ENCODE measurements at regions not wholly inside any gene's neighbourhood (a gene's known extent, or its start where the extent isn't known, plus 50 kb on each side); places are given as distances from the start of the nearest gene placed in this dataset.
A peak's percentile ranks its signal among the peaks of the same experiment; 100 is the strongest.

DNA sequence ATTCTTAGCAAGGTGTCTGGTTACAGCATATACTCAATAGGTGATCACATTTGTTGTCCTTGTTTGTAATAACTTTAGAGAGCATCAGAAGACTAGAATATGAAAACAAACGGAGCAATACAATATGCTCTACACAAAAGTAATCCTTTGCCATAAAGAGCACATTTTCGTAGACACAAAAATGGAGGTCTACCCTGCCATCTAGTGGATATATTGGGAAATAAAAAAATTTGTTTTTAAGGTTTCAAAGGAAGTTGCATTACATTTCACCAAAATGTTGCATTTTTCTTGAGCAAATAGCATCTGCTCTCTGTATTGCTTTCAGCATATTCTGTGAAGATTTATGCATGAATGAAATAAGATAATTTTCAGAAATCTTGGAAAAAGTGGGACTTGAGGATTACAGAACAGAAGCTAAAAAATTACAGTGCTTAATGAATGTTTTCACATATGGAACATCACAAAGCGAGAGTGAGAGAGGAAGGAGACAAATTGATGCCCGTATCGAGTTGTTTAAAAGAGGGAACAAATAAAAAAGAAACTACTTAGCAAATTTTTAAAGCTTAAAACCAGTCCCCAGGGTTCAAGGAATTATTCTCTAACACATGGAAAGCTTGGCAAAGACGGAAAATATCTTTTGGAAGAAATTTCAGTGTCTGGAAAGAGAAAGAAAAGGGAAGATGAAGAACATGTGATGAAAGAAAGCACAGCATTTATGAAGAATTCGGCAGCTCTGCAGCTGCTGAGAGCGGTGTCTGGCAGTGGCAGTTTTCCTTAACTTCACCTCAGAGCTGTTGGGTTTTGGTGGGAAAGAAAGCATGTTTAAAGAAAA is 390.1 kb downstream of the ANKRD50 start:
- Histone ChIP-seq H3K4me3 (peak overlapping the region in 1 of 7 experiments; percentile 2), H3K27ac (peak overlapping the region in 1 of 21 experiments; percentile 6)

DNA sequence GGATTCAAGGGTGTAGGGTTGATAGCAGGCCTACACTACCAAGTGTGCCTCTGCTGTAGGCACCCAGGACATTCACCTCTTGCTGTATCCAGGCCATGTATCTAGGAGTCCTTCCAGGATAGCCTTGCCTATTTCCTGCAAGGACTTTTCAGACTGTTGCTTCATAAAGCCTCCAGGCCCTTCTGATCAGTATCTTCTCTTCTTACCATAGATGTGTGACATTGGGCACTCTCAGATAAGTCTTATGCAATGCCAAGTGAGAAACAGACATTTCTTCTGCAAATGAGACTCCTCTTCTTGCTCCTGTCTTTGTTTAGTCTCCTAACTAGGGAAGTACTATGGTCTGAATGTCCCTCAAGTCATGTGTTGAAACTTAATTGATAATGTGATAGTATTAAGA is 386.8 kb downstream of the ANKRD50 start:
- Histone ChIP-seq H3K27ac (no peak overlapping the region), H3K4me3 (no peak overlapping the region)

DNA sequence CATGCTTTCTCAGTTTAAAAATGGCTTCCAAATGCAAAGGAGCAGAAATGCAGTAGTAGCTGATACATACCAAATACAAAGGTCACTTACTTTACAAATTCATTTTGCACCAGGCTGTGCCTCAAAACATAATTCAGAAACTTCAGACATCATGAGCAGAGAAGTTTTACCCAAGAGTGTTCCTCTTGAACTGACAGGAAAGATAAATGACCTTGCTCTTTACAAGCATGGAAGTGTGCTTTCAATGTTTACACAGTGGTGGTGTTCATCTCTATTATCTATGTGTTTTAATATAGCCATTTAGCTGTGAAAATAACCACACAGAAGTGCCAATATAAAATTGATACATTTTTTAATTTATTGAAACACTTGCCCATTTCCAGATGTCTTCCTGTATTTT is 383.4 kb downstream of the ANKRD50 start:
- H3K27ac ChIP-seq = no peak overlapping the region
- H3K4me3 ChIP-seq = no peak overlapping the region

GRCh38 chr4:124330045-124330444 is 382.5 kb downstream of the ANKRD50 start:
- Histone ChIP-seq H3K27ac (no peak overlapping the region), H3K4me3 (no peak overlapping the region)

- Histone ChIP-seq H3K4me3 (no peak overlapping the region), H3K27ac (no peak overlapping the region)
Measured at GRCh38 chr4:124331781-124332180, 380.8 kb downstream of the ANKRD50 start.

DNA sequence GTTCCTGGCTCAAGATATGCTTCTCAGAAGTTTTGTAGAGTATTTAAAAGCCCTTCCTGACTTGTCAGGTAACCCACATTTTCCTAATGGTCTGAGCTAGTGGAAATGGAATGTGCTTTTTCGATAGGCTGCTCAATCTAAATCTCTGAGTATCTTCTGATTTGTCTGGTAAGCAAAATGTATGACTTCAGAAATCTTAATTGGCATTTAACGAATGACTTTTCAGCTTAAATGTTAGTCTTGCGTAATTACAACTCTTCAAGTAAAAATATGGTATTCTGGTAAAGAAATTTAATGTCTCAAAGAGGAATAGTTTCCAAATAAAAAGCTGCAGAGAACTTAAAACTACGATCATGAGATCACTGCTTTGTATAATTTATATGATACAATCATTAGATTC is 379.1 kb downstream of the ANKRD50 start:
- Histone ChIP-seq H3K27ac (no peak overlapping the region), H3K4me3 (no peak overlapping the region)

DNA sequence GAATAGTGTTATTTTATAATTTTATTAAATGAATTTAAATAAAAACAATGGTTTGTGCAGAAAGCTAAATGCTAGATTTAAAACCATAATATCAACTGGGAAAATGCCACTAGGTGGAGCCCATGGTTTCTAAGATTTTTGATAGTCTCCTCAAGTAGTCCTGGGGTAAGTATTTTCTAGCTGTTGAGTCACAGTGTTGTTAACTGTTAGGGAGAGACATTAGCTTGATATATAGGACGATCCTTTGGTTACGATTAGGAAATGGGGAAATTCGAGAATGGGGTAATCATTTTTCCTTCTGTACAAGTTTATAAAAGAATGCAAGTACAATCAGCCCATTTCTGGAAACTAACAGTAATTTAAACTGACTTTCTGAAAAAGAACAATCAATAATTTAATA is 378.4 kb downstream of the ANKRD50 start:
- H3K4me3 ChIP-seq = no peak overlapping the region

DNA sequence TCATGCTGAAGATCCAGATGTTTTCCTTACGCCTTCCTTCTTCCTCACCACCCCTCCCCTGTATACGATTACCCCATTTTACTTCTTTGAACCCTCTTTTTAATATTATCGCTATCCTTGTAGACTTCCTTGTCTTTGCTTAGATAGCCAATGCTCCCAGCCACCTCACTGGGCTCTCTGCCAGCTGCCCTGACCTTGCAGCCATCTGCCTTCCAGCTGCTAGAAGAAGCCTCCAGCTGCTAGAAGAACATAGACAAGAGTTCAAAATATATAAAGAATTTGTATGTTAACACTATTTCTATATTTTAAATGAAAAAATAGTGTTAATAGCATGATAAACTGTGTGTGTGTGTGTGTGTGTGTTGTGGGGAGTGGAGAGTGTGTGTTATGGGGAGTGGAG is 374.7 kb downstream of the ANKRD50 start:
- Histone ChIP-seq H3K27ac (no peak overlapping the region), H3K4me3 (no peak overlapping the region)

More for the DNA sequence above, 378.4 kb downstream of the ANKRD50 start:
- H3K27ac ChIP-seq = no peak overlapping the region

- H3K27ac ChIP-seq = peak overlapping the region in 2 of 21 experiments; percentile 45 to 54
- no peak overlapping the region for H3K4me3 ChIP-seq
Measured at GRCh38 chr4:124343661-124344171, 368.8 kb downstream of the ANKRD50 start.

DNA sequence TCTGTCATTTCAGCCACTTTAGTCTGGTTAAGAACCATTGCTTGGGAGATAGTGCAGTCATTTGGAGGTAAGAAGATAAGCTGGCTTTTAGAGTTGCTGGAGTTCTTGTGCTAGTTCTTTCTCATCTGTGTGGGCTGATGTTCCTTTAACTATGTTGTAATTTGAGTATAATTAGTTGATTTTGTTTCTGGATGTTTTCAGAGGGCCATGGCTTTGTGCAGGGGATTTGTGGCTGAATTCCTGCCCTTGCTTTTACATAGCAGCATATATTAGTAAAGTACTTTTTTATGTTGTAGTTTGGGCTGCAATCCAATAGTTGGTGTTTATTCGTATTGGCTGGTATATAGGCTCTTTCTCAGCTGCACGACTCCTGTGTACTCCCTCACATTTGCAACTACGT is 339.6 kb downstream of the ANKRD50 start:
- Histone ChIP-seq H3K4me3 (no peak overlapping the region), H3K27ac (no peak overlapping the region)

DNA sequence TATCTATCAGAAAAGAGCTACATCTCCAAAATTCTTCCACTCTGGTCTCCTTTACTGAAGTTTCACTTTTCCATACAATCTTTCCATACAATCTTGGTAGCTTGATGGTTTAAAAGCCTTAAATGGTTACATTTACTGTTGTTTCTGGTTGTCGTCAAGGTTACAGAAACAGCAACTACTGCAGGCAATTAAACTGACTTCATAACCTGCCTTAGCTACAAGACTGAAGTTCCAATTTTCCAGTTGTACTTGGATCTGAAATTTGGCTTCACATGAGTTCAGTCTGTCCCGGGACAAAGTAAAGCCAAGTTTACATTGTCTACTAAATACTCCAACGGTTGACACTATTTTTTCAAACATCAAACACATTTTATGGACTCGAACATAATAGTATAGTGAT is 326.4 kb downstream of the ANKRD50 start:
- no peak overlapping the region for H3K27ac ChIP-seq
- H3K4me3 ChIP-seq = no peak overlapping the region

DNA sequence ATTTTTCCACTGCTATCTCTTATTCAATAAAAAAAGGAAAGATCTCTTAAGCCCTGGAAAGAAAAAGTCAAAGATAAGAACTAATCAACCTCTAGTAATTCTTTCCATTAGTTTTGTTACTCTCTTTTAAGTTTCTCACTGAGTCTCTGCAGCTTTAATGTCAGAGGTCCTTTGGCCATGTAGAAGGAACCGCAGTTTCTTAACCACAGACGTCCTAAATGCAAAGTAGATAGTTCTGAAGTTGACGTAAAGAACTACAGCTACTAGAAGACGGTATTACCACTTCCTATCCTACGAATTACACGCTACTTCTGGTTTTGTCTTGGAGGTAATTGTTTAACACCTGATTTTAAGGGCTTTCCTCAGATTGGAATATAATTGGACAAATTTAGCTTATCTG is 325.9 kb downstream of the ANKRD50 start:
- no peak overlapping the region for H3K27ac ChIP-seq
- H3K4me3 ChIP-seq = no peak overlapping the region

GRCh38 chr4:124389591-124389990 is 322.9 kb downstream of the ANKRD50 start:
- no peak overlapping the region for H3K4me3 ChIP-seq
- H3K27ac ChIP-seq = no peak overlapping the region

DNA sequence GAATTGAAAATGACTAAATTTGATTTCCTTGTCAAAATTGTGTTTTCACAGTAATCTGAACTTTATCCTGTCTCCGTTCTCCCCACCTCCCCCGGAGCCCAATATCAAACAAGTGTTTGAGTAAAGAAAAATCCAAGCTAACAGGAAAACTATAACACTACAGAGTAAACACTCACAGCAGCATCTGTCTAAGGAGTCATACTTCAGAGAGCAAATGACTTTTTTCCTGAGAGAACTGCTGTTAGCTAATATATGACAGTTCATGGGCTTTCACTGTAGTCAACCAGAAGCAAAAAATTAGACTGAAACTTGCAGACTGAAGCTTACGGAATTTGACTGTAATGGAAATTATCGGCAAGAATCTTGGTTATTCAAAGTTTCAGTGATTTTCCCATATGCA is 321.7 kb downstream of the ANKRD50 start:
- Histone ChIP-seq H3K4me3 (no peak overlapping the region), H3K27ac (no peak overlapping the region)

- Histone ChIP-seq H3K4me3 (no peak overlapping the region), H3K27ac (no peak overlapping the region)
Measured at GRCh38 chr4:124396333-124396732, 316.2 kb downstream of the ANKRD50 start.

GRCh38 chr4:124401606-124402005 is 310.9 kb downstream of the ANKRD50 start:
- Histone ChIP-seq H3K4me3 (no peak overlapping the region), H3K27ac (no peak overlapping the region)

DNA sequence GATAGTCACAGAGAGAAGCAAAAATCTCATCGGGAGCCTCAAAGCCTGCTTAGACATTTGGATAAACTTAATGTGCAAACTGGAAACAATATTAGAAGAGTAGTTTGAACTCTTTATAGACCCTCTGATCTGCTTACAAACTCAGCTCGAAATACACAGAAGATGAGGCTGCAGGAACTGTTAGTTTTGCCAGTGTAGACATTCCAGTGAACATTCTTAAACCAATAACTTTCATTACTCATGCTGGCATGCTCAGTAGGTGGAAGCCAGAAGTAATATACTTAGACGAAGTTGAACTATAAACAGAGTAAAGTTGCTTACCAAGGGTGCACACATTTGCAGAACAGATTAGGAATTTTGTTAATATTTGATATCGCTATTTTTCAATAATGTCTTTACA is 303.5 kb downstream of the ANKRD50 start:
- no peak overlapping the region for H3K27ac ChIP-seq
- H3K4me3 ChIP-seq = no peak overlapping the region

DNA sequence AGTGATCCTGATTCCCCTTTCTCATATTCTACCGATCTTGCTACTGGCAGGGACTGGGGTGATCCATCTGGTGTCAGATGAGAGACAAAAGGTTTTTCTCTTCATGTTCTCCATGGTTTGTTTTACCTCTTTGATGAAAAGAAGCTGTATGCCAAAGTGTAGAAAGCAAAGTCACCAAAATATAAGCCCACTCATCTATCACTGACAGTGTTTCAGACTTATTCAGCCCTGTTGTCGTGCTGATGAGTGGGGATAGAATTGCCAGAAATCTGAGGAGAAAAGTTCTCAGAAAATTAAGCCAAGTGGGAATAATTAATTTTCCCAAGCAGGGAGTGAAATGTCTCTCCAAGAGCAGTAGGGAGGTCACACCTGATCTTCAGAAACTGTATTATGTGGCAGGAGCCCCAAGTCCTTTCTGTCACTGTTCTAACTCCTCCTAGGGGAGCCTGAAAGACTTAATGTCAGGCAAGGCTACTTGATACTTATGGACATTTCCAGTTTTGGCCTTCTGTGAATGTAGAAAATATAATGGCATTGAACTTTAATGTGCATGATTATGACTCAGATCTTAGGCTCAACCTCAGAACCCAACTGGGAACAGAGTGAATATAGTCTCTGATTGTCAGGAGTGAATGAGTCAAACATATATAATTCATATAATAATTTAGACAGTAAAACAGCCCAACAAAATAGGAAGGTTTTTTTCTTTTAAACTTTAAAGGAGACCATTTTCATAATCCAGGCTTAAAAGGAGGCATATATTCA is 298.1 kb downstream of the ANKRD50 start:
- H3K27ac ChIP-seq = peak overlapping the region in 2 of 21 experiments; percentile 59 to 69
- no peak overlapping the region for H3K4me3 ChIP-seq

DNA sequence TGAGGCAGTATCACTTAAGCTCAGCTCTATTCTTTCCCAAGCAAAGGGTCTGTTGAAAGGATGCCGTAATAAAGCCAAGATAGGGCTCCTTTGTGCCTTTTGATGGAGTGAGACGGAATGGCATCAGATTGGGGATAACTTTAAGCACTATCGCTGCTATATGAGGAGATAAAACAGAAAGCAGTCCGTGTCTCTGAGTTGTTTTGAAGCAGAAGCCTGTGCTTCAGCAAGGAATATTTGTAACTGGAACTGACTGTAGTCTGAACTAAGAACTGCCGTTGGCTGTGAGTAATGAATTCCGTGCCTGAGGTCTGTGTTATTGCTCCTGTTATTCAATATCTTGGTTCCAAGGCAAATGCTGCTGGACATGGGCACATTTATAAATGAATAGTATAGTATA is 297.4 kb downstream of the ANKRD50 start:
- Histone ChIP-seq H3K4me3 (no peak overlapping the region), H3K27ac (peak overlapping the region in 3 of 21 experiments; percentile 14 to 69 (median 59))

DNA sequence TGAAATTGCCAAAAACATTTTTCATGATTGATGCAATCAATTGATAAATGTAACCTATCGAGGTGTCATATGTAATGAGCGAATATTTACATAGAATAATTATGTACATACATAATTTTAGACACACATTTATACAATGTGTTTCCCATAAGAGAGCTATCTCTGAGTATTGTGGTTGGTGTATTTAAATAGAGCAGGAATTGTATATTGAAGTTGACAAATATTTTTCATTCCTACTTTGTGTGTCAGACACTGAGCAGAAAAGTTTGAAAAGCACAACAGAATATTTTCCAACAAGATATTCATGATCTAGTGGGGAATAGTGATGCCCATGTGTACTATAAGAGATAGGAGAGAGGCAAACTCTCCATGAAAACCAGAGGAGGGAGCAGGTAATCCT is 295.2 kb downstream of the ANKRD50 start:
- H3K27ac ChIP-seq = no peak overlapping the region
- no peak overlapping the region for H3K4me3 ChIP-seq

DNA sequence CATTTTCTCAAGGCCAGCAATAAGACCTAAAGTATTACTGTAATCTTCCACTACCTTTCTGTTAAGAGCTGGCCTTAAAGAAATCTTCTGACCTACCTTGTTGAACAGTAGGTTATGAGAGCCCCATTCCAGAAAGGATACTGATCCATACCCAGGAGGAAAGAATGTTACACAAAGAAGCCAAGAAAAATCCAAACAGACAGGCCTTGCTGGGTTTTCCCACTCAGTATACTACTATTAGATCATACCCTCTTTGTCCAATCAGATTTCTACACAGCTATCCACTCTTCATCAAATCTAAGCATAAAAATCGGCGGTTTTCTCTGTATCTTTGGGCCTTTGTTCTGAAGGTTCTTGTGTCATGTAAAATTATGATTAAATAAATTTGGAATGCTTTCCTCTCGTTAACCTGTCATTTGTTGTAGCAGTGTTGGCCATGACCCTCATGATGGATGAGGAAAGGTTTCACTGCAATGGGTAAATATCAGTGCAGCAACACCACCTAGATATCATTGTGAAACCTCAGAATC is 292.3 kb downstream of the ANKRD50 start:
- H3K27ac ChIP-seq = no peak overlapping the region
- H3K4me3 ChIP-seq = no peak overlapping the region

All from skin epidermis (tissue), 12 donors.